ENCODE measurements at regions not wholly inside any gene's neighbourhood (a gene's known extent, or its start where the extent isn't known, plus 50 kb on each side); places are given as distances from the start of the nearest gene placed in this dataset.

GRCh38 chr12:58026426-58026825 is 85.1 kb downstream of the ATP23 start:
- TF ChIP-seq CTCF (IDR thresholded peaks at IDR 0.05 in 8 of 11, conservative IDR thresholded peaks at IDR 0.05 in 3 of 11) (no peak), POLR2A (IDR thresholded peaks at IDR 0.05) (no peak)

Data from spleen (tissue), 7 donors.